ENCODE measurements at regions not wholly inside any gene's neighbourhood (a gene's known extent, or its start where the extent isn't known, plus 50 kb on each side); places are given as distances from the start of the nearest gene placed in this dataset.

DNA sequence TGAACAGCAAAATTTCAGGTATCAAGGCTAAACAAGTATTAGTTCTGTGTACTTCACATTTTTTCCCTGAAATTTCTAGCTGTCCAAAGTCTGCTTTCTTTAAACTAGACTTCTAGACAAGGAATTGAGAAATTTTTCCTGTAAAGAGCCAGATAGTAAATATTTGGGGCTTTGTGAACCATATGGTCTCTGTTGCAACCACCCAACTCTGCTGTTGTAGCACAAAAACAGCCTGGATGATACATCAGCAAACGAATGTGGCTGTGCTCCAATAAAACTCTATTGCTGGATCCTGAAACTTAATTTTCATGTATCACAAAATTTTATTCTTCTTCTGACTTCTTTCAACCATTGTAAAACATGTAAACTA, 96.0 kb upstream of the SLC38A4 start:
- ATAC-seq (replicated peaks in 1 of 4) (no peak), DNase-seq (no peak)
- no peak overlapping the region for H3K4me3 Mint-ChIP-seq
- ChIA-PET POLR2A (no interaction called here), CTCF (no interaction called here)
- Histone ChIP-seq H3K27me3 (replicated peaks in 1 of 2; ENCODE audit: control insufficient read depth in 2 of 2, extremely low read depth in 1 of 2, insufficient read depth in 2 of 2, low read length in 1 of 2) (peaks cover 0 to 7% of the 10 kb centered on the region in 2 experiments), H3K27ac (ENCODE audit: low read length) (no peak overlapping the region), H3K36me3 (ENCODE audit: control insufficient read depth in 2 of 2, extremely low read depth in 1 of 2, insufficient read depth in 1 of 2, low read length in 1 of 2) (no peaks in the 10 kb centered on the region), H3K4me3 (ENCODE audit: control insufficient read depth in 1 of 2, extremely low read depth in 1 of 2, low read length in 1 of 2) (no peak overlapping the region), H3K4me1 (ENCODE audit: control insufficient read depth in 1 of 2, extremely low read depth in 1 of 2, insufficient read depth in 2 of 2, low read length in 2 of 2) (no peaks in the 10 kb centered on the region), H3K9me3 (no peaks in the 10 kb centered on the region)
- H3K27me3 Mint-ChIP-seq: peaks cover 11 to 12% of the 10 kb centered on the region in 2 donors
- H3K27ac Mint-ChIP-seq: no peak overlapping the region
- H3K36me3 Mint-ChIP-seq: no peaks in the 10 kb centered on the region
- H3K4me1 Mint-ChIP-seq: no peaks in the 10 kb centered on the region
- H3K9me3 Mint-ChIP-seq: no peaks in the 10 kb centered on the region
- WGBS (ENCODE audit: insufficient coverage): 80% methylated on average over 1 of the region's 1 CpG

DNA sequence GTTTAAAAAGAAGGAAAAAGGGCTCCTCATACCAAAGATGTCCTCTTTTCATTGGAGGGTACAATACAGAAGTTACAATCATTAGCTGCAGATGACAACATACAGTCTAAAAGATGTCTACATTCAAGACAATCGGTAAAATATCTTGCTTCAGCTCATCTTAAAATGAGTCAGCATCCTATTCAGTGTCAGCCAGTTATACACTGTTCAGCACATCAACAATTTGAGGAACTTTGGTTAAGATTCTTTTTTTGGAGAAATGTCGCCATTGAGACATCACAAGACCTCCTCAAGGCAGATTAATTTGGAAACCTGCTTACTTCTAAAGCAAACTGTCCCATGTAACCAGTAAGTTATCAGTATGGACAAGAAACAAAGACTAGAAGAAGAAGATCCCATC, 100.7 kb upstream of the SLC38A4 start:
- ATAC-seq (replicated peaks in 1 of 4): no peak
- Histone ChIP-seq H3K4me1 (ENCODE audit: control insufficient read depth in 1 of 2, extremely low read depth in 1 of 2, insufficient read depth in 2 of 2, low read length in 2 of 2) (no peaks in the 10 kb centered on the region), H3K27me3 (replicated peaks in 1 of 2; ENCODE audit: control insufficient read depth in 2 of 2, extremely low read depth in 1 of 2, insufficient read depth in 2 of 2, low read length in 1 of 2) (peaks cover 0 to 6% of the 10 kb centered on the region in 2 experiments), H3K4me3 (ENCODE audit: control insufficient read depth in 1 of 2, extremely low read depth in 1 of 2, low read length in 1 of 2) (no peak overlapping the region), H3K27ac (ENCODE audit: low read length) (no peak overlapping the region), H3K36me3 (ENCODE audit: control insufficient read depth in 2 of 2, extremely low read depth in 1 of 2, insufficient read depth in 1 of 2, low read length in 1 of 2) (no peaks in the 10 kb centered on the region), H3K9me3 (no peaks in the 10 kb centered on the region)
- H3K4me1 Mint-ChIP-seq: no peaks in the 10 kb centered on the region
- CTCF ChIA-PET: no interaction called here
- no peaks in the 10 kb centered on the region for H3K9me3 Mint-ChIP-seq
- no peaks in the 10 kb centered on the region for H3K36me3 Mint-ChIP-seq
- no peak overlapping the region for H3K27ac Mint-ChIP-seq
- no peak for DNase-seq
- no peak overlapping the region for H3K4me3 Mint-ChIP-seq
- WGBS (ENCODE audit: insufficient coverage): no CpG with 5 or more reads among the region's 2 CpGs
- POLR2A ChIA-PET: no interaction called here
- H3K27me3 Mint-ChIP-seq: peaks cover 14% of the 10 kb centered on the region in 2 donors

DNA sequence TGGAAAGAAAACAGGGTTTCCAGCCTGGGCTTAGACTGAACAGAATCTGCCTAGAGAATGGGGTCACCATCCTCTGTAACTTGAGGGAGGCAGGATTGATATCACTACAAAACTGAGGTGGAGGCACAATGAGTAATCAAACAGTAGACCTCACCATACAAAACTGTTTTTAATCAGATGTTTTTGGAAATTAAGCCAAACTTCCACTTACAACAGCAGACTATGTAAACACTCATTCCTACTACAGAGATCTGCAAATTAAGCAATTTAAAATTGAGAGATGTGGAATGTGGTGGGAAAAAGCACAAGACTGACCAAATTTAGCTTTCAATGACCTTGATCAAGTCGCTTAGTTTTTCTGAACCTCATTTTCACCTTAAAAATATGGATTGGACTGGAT, 104.3 kb upstream of the SLC38A4 start:
- Histone ChIP-seq H3K9me3 (no peaks in the 10 kb centered on the region), H3K27me3 (replicated peaks in 1 of 2; ENCODE audit: control insufficient read depth in 2 of 2, extremely low read depth in 1 of 2, insufficient read depth in 2 of 2, low read length in 1 of 2) (peaks cover 0 to 9% of the 10 kb centered on the region in 2 experiments), H3K4me1 (ENCODE audit: control insufficient read depth in 1 of 2, extremely low read depth in 1 of 2, insufficient read depth in 2 of 2, low read length in 2 of 2) (peaks cover 0 to 4% of the 10 kb centered on the region in 2 experiments), H3K27ac (ENCODE audit: low read length) (no peak overlapping the region), H3K4me3 (ENCODE audit: control insufficient read depth in 1 of 2, extremely low read depth in 1 of 2, low read length in 1 of 2) (no peak overlapping the region), H3K36me3 (ENCODE audit: control insufficient read depth in 2 of 2, extremely low read depth in 1 of 2, insufficient read depth in 1 of 2, low read length in 1 of 2) (no peaks in the 10 kb centered on the region)
- Mint-ChIP-seq H3K27ac (no peak overlapping the region), H3K27me3 (peaks cover 16 to 25% of the 10 kb centered on the region in 2 donors), H3K4me1 (no peaks in the 10 kb centered on the region), H3K9me3 (no peaks in the 10 kb centered on the region), H3K4me3 (no peak overlapping the region), H3K36me3 (no peaks in the 10 kb centered on the region)
- ATAC-seq (replicated peaks in 1 of 4): no peak
- no peak for DNase-seq
- POLR2A ChIA-PET: no interaction called here
- CTCF ChIA-PET: interaction anchor here in 1 of 2 donors (0.5 kb wide), 1 partner anchor 12 kb away, joined by 3 read pairs; no protein-coding TSS in a partner anchor
- WGBS (ENCODE audit: insufficient coverage): no CpG with 5 or more reads among the region's 1 CpG

GRCh38 chr12:46933947-46934346, 108.2 kb upstream of the SLC38A4 start:
- no peak overlapping the region for H3K4me3 Mint-ChIP-seq
- H3K4me3 ChIP-seq (ENCODE audit: control insufficient read depth in 1 of 2, extremely low read depth in 1 of 2, low read length in 1 of 2): no peak overlapping the region
- H3K36me3 ChIP-seq (ENCODE audit: control insufficient read depth in 2 of 2, extremely low read depth in 1 of 2, insufficient read depth in 1 of 2, low read length in 1 of 2): no peaks in the 10 kb centered on the region
- ChIA-PET CTCF (no interaction called here), POLR2A (no interaction called here)
- H3K9me3 Mint-ChIP-seq: no peaks in the 10 kb centered on the region
- DNase-seq (peak in 1 of 35 experiments; percentile 40), ATAC-seq (replicated peaks in 1 of 4) (no peak)
- H3K27me3 Mint-ChIP-seq: peaks cover 11 to 27% of the 10 kb centered on the region in 2 donors
- H3K4me1 ChIP-seq (ENCODE audit: control insufficient read depth in 1 of 2, extremely low read depth in 1 of 2, insufficient read depth in 2 of 2, low read length in 2 of 2): peaks cover 0 to 6% of the 10 kb centered on the region in 2 experiments
- H3K9me3 ChIP-seq: no peaks in the 10 kb centered on the region
- no peaks in the 10 kb centered on the region for H3K36me3 Mint-ChIP-seq
- no peaks in the 10 kb centered on the region for H3K4me1 Mint-ChIP-seq
- 80% methylated on average over 1 of the region's 1 CpG for WGBS (ENCODE audit: insufficient coverage)
- H3K27me3 ChIP-seq (replicated peaks in 1 of 2; ENCODE audit: control insufficient read depth in 2 of 2, extremely low read depth in 1 of 2, insufficient read depth in 2 of 2, low read length in 1 of 2): peaks cover 0 to 3% of the 10 kb centered on the region in 2 experiments
- no peak overlapping the region for H3K27ac ChIP-seq (ENCODE audit: low read length)
- no peak overlapping the region for H3K27ac Mint-ChIP-seq

GRCh38 chr12:46934374-46935111, 108.7 kb upstream of the SLC38A4 start:
- POLR2A ChIA-PET: interaction anchor here in 1 of 2 donors (0.7 kb wide), 1 partner anchor 214 kb away, joined by 3 read pairs; no protein-coding TSS in a partner anchor
- Mint-ChIP-seq H3K36me3 (no peaks in the 10 kb centered on the region), H3K9me3 (no peaks in the 10 kb centered on the region), H3K27ac (no peak overlapping the region), H3K4me3 (no peak overlapping the region), H3K27me3 (peaks cover 11 to 27% of the 10 kb centered on the region in 2 donors), H3K4me1 (no peaks in the 10 kb centered on the region)
- ATAC-seq (replicated peaks in 1 of 4): no peak
- DNase-seq: no peak
- CTCF ChIA-PET: interaction anchor here in 1 of 2 donors (0.7 kb wide), 1 partner anchor 143 kb away, joined by 4 read pairs; no protein-coding TSS in a partner anchor
- no peaks in the 10 kb centered on the region for H3K36me3 ChIP-seq (ENCODE audit: control insufficient read depth in 2 of 2, extremely low read depth in 1 of 2, insufficient read depth in 1 of 2, low read length in 1 of 2)
- no peak overlapping the region for H3K27ac ChIP-seq (ENCODE audit: low read length)
- H3K27me3 ChIP-seq (replicated peaks in 1 of 2; ENCODE audit: control insufficient read depth in 2 of 2, extremely low read depth in 1 of 2, insufficient read depth in 2 of 2, low read length in 1 of 2): peaks cover 0 to 3% of the 10 kb centered on the region in 2 experiments
- H3K4me3 ChIP-seq (ENCODE audit: control insufficient read depth in 1 of 2, extremely low read depth in 1 of 2, low read length in 1 of 2): no peak overlapping the region
- 70% methylated on average over 2 of the region's 10 CpGs for WGBS (ENCODE audit: insufficient coverage)
- peaks cover 0 to 6% of the 10 kb centered on the region in 2 experiments for H3K4me1 ChIP-seq (ENCODE audit: control insufficient read depth in 1 of 2, extremely low read depth in 1 of 2, insufficient read depth in 2 of 2, low read length in 2 of 2)
- no peaks in the 10 kb centered on the region for H3K9me3 ChIP-seq

- Histone ChIP-seq H3K27ac (ENCODE audit: low read length) (no peak overlapping the region), H3K36me3 (ENCODE audit: control insufficient read depth in 2 of 2, extremely low read depth in 1 of 2, insufficient read depth in 1 of 2, low read length in 1 of 2) (no peaks in the 10 kb centered on the region), H3K4me1 (ENCODE audit: control insufficient read depth in 1 of 2, extremely low read depth in 1 of 2, insufficient read depth in 2 of 2, low read length in 2 of 2) (peaks cover 0 to 6% of the 10 kb centered on the region in 2 experiments), H3K9me3 (no peaks in the 10 kb centered on the region), H3K4me3 (ENCODE audit: control insufficient read depth in 1 of 2, extremely low read depth in 1 of 2, low read length in 1 of 2) (no peak overlapping the region), H3K27me3 (replicated peaks in 1 of 2; ENCODE audit: control insufficient read depth in 2 of 2, extremely low read depth in 1 of 2, insufficient read depth in 2 of 2, low read length in 1 of 2) (peaks cover 0 to 3% of the 10 kb centered on the region in 2 experiments)
- Mint-ChIP-seq H3K4me1 (no peaks in the 10 kb centered on the region), H3K36me3 (no peaks in the 10 kb centered on the region), H3K27me3 (peaks cover 13 to 22% of the 10 kb centered on the region in 2 donors), H3K9me3 (no peaks in the 10 kb centered on the region), H3K4me3 (no peak overlapping the region), H3K27ac (no peak overlapping the region)
- POLR2A ChIA-PET: interaction anchor here (0.7 kb wide), 2 partner anchors 215 to 600 kb away, joined by 3 read pairs; no protein-coding TSS in a partner anchor
- CTCF ChIA-PET: interaction anchor here in 1 of 2 donors (0.6 kb wide), 1 partner anchor 257 kb away, joined by 4 read pairs; no protein-coding TSS in a partner anchor
- WGBS (ENCODE audit: insufficient coverage): no CpG with 5 or more reads among the region's 3 CpGs
- ATAC-seq (replicated peaks in 1 of 4): no peak
- DNase-seq: no peak
These were observed 109.6 kb upstream of the SLC38A4 start for GRCh38 chr12:46935271-46935847.

All from T-cell (primary cell).